Loucy (cell line): ENCODE measurements at regions not wholly inside any gene's neighbourhood (a gene's known extent, or its start where the extent isn't known, plus 50 kb on each side); places are given as distances from the start of the nearest gene placed in this dataset.

Experiments used
- H2AFZ ChIP-seq: fragments of 200-600 bp; sonication (generic); 2 replicates; pipeline ENCODE4 v1.6.0; 2016; ENCODE audit warnings: antibody characterized with exemption, mild to moderate bottlenecking, low read length, moderate library complexity
- H3F3A ChIP-seq: fragments of 200-600 bp; 2 replicates; pipeline ENCODE4 v1.6.0; 2016; ENCODE audit warnings: antibody characterized with exemption, low read depth, mild to moderate bottlenecking
- H3K27me3 ChIP-seq: fragments of 200-600 bp; sonication (generic); 2 replicates; pipeline ENCODE4 v1.6.1; 2014; ENCODE audit warnings: low read length, mild to moderate bottlenecking; ENCODE audit not compliant: insufficient read depth, poor library complexity, severe bottlenecking
- H3K36me3 ChIP-seq: fragments of 200-600 bp; sonication (generic); 2 replicates; pipeline ENCODE4 v1.6.1; 2016; ENCODE audit warnings: low read length; ENCODE audit not compliant: insufficient read depth
- H3K4me1 ChIP-seq: fragments of 200-600 bp; sonication (generic); 2 replicates; pipeline ENCODE4 v1.5.1; 2014; ENCODE audit warnings: low read length, mild to moderate bottlenecking; ENCODE audit not compliant: insufficient read depth, poor library complexity, severe bottlenecking
- H3K4me2 ChIP-seq: fragments of 200-600 bp; sonication (generic); 2 replicates; pipeline ENCODE4 v1.6.0; 2014; ENCODE audit warnings: antibody characterized with exemption, low read length, low read depth, mild to moderate bottlenecking; ENCODE audit not compliant: poor library complexity, severe bottlenecking
- H3K4me3 ChIP-seq: fragments of 200-600 bp; sonication (generic); 2 replicates; pipeline ENCODE4 v1.5.1; 2014; ENCODE audit warnings: low read length, mild to moderate bottlenecking, mixed read lengths; ENCODE audit not compliant: poor library complexity, severe bottlenecking
- H3K79me2 ChIP-seq: fragments of 200-600 bp; sonication (generic); 2 replicates; pipeline ENCODE4 v1.6.1; 2014; ENCODE audit warnings: low read length; ENCODE audit not compliant: insufficient read depth
- H3K9ac ChIP-seq: fragments of 200-600 bp; sonication (generic); 2 replicates; pipeline ENCODE4 v1.6.0; 2014; ENCODE audit warnings: mild to moderate bottlenecking, low read depth, low read length, moderate library complexity; ENCODE audit not compliant: poor library complexity, severe bottlenecking
- H3K9me2 ChIP-seq: fragments of 200-600 bp; sonication (generic); replicated peaks from 2 replicates; pipeline ENCODE4 v1.6.1; 2016; ENCODE audit warnings: low read depth, low read length, mixed read lengths
- H3K9me3 ChIP-seq: fragments of 200-600 bp; sonication (generic); 2 replicates; pipeline ENCODE4 v1.6.1; 2014; ENCODE audit warnings: mild to moderate bottlenecking, antibody characterized with exemption, low read length, low read depth; ENCODE audit not compliant: insufficient read depth
- H4K20me1 ChIP-seq: fragments of 200-600 bp; sonication (generic); 2 replicates; pipeline ENCODE4 v1.6.0; 2014; ENCODE audit warnings: antibody characterized with exemption, low read length, mild to moderate bottlenecking; ENCODE audit not compliant: insufficient read depth, poor library complexity, severe bottlenecking
- EZH2phosphoT487 ChIP-seq: fragments of 200-600 bp; IDR thresholded peaks from 2 replicates; pipeline ENCODE4 v1.6.1; 2018; ENCODE audit warnings: antibody characterized with exemption, mild to moderate bottlenecking, moderate library complexity, borderline replicate concordance
- TF ChIP-seq, protein P1 (sequence below): fragments of 200-600 bp; sonication (generic); conservative IDR thresholded peaks from 2 replicates; pipeline ENCODE4 v1.5.1; 2014; ENCODE audit warnings: mild to moderate bottlenecking, antibody characterized with exemption, low read length

DNA sequence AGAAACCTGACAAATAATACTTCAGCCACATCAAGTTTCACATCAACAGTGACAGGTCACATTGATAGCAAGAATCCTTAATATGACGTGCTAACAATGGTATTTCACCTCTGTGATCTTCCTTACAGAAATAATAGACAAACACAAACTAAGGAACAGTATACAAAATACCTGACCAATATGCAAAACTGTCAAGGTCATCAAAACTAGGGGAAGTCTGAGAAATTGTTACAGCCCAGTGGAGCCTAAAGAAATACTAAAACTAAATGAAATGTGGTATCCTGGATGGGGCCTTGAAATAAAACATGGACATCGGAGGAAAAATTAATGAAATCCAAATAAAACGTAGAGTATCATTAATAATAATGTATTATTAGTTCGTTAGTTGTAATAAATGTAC is 422.0 kb upstream of the ZNF385D start:
- H3K9me3 ChIP-seq, result no peaks in the 10 kb centered on the region
- no peak overlapping the region for H3K4me2 ChIP-seq
- H3K9me2 ChIP-seq, result no peaks in the 10 kb centered on the region
- H2AFZ ChIP-seq, result no peak overlapping the region
- no peaks in the 10 kb centered on the region for H3K36me3 ChIP-seq
- TF ChIP-seq, protein P1, sequence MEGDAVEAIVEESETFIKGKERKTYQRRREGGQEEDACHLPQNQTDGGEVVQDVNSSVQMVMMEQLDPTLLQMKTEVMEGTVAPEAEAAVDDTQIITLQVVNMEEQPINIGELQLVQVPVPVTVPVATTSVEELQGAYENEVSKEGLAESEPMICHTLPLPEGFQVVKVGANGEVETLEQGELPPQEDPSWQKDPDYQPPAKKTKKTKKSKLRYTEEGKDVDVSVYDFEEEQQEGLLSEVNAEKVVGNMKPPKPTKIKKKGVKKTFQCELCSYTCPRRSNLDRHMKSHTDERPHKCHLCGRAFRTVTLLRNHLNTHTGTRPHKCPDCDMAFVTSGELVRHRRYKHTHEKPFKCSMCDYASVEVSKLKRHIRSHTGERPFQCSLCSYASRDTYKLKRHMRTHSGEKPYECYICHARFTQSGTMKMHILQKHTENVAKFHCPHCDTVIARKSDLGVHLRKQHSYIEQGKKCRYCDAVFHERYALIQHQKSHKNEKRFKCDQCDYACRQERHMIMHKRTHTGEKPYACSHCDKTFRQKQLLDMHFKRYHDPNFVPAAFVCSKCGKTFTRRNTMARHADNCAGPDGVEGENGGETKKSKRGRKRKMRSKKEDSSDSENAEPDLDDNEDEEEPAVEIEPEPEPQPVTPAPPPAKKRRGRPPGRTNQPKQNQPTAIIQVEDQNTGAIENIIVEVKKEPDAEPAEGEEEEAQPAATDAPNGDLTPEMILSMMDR, result no peak
- H3F3A ChIP-seq, result no peaks in the 10 kb centered on the region; the same call in 1 of the 2 replicates
- no peak overlapping the region for H3K9ac ChIP-seq
- no peaks in the 10 kb centered on the region for H3K27me3 ChIP-seq
- H3K4me1 ChIP-seq, result peaks cover 14% of the 10 kb centered on the region
- no peaks in the 10 kb centered on the region for H4K20me1 ChIP-seq
- no peak overlapping the region for H3K4me3 ChIP-seq
- no peaks in the 10 kb centered on the region for H3K79me2 ChIP-seq

DNA sequence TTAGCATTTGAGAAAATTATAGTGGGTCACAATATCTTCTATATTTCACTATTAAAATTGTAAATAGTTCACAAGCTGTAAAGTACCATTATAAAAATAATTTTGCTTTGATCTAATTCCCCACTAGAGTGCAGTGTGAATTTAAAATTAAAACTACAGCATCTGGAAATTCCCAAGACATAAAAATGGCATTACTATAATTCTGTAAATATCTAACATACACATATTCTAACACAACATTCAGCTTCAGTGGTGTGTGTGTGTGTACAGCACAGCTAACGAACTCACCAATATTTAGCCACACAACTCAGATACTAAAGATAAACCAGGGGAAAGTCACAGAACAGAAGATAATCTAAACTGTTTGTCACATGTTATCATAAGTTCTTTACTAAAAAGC is 424.9 kb upstream of the ZNF385D start:
- TF ChIP-seq EZH2phosphoT487, result no peak
- TF ChIP-seq, protein P1, result peak; percentile 61
- H3F3A ChIP-seq, result no peaks in the 10 kb centered on the region; the same call in 1 of the 2 replicates
- no peaks in the 10 kb centered on the region for H3K79me2 ChIP-seq
- peak overlapping the region; percentile 25 for H3K4me3 ChIP-seq
- H3K36me3 ChIP-seq, result no peaks in the 10 kb centered on the region
- H3K4me2 ChIP-seq, result peak overlapping the region; percentile 53
- no peaks in the 10 kb centered on the region for H3K9me2 ChIP-seq
- no peaks in the 10 kb centered on the region for H3K9me3 ChIP-seq
- peak overlapping the region; percentile 7; the same call in 1 of the 2 replicates for H2AFZ ChIP-seq
- peaks cover 14% of the 10 kb centered on the region for H3K4me1 ChIP-seq
- no peaks in the 10 kb centered on the region for H4K20me1 ChIP-seq
- no peaks in the 10 kb centered on the region for H3K27me3 ChIP-seq
- H3K9ac ChIP-seq, result no peak overlapping the region

DNA sequence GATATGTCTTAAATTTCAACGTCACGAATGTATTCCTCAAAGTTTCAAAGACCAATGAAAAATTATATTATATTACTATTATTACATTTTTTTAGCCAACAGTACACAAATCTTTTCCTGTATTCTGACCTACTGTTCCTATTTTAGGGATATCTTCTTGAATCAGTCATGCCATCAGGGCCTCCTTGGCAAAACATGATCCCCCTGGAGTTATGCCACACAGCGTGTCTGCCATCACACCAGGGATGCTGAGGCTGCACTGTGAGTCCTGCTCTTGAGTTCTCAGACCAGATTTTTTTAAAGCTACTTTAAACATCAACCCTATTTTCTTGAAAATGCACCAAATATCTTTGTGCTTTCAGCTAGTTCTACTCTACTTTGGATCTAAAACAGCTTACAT is 425.9 kb upstream of the ZNF385D start:
- TF ChIP-seq, protein P1, result no peak
- TF ChIP-seq EZH2phosphoT487, result no peak
- Histone ChIP-seq H2AFZ (no peak overlapping the region), H3K9me2 (no peaks in the 10 kb centered on the region), H3K4me1 (peaks cover 14% of the 10 kb centered on the region), H3K36me3 (no peaks in the 10 kb centered on the region), H3K9me3 (no peaks in the 10 kb centered on the region), H4K20me1 (no peaks in the 10 kb centered on the region), H3K27me3 (no peaks in the 10 kb centered on the region), H3F3A (no peaks in the 10 kb centered on the region; the same call in 1 of the 2 replicates), H3K4me2 (no peak overlapping the region), H3K9ac (no peak overlapping the region), H3K79me2 (no peaks in the 10 kb centered on the region), H3K4me3 (no peak overlapping the region)
